ENCODE measurements at regions not wholly inside any gene's neighbourhood (a gene's known extent, or its start where the extent isn't known, plus 50 kb on each side); places are given as distances from the start of the nearest gene placed in this dataset.

GRCh38 chr4:58502839-58503238, 1392.7 kb upstream of the IGFBP7 start:
- no peak for TF ChIP-seq CTCF (conservative IDR thresholded peaks at IDR 0.05)
- no peak for TF ChIP-seq ZFX (IDR thresholded peaks at IDR 0.05)

GRCh38 chr4:58499182-58499581, 1389.0 kb upstream of the IGFBP7 start:
- no peak overlapping the region for H3K27ac ChIP-seq
- TF ChIP-seq ZFX (IDR thresholded peaks at IDR 0.05), result no peak
- no peak for TF ChIP-seq CTCF (conservative IDR thresholded peaks at IDR 0.05)

More at GRCh38 chr4:58502839-58503238, 1392.7 kb upstream of the IGFBP7 start:
- H3K27ac ChIP-seq, result no peak overlapping the region

GRCh38 chr4:58491620-58492019, 1381.4 kb upstream of the IGFBP7 start:
- no peak for TF ChIP-seq ZFX (IDR thresholded peaks at IDR 0.05)
- no peak for TF ChIP-seq CTCF (conservative IDR thresholded peaks at IDR 0.05)
- H3K27ac ChIP-seq, result no peak overlapping the region

- no peak overlapping the region for H3K27ac ChIP-seq
- TF ChIP-seq ZFX (IDR thresholded peaks at IDR 0.05) (no peak), CTCF (conservative IDR thresholded peaks at IDR 0.05) (no peak)
Observed at GRCh38 chr4:58477950-58478349, 1367.8 kb upstream of the IGFBP7 start.

GRCh38 chr4:58477513-58477912, 1367.3 kb upstream of the IGFBP7 start:
- H3K27ac ChIP-seq, result no peak overlapping the region
- no peak for TF ChIP-seq CTCF (conservative IDR thresholded peaks at IDR 0.05)
- no peak for TF ChIP-seq ZFX (IDR thresholded peaks at IDR 0.05)

GRCh38 chr4:58475097-58475496, 1364.9 kb upstream of the IGFBP7 start:
- H3K27ac ChIP-seq, result no peak overlapping the region
- TF ChIP-seq CTCF (conservative IDR thresholded peaks at IDR 0.05) (no peak), ZFX (IDR thresholded peaks at IDR 0.05) (no peak)

- H3K27ac ChIP-seq, result no peak overlapping the region
- TF ChIP-seq CTCF (conservative IDR thresholded peaks at IDR 0.05), result no peak
- TF ChIP-seq ZFX (IDR thresholded peaks at IDR 0.05), result no peak
Observed at GRCh38 chr4:58465031-58465430, 1354.8 kb upstream of the IGFBP7 start.
